C4-2B (cell line): ENCODE measurements at regions not wholly inside any gene's neighbourhood (a gene's known extent, or its start where the extent isn't known, plus 50 kb on each side); places are given as distances from the start of the nearest gene placed in this dataset.

Experiments used
- CTCF ChIP-seq: fragments of 450-650 bp; conservative IDR thresholded peaks from 2 replicates; pipeline ENCODE4 v1.5.1; 2017; ENCODE audit warnings: mild to moderate bottlenecking
- ZFX ChIP-seq: fragments of 450-650 bp; IDR thresholded peaks from 2 replicates; pipeline ENCODE4 v1.6.1; 2017

- TF ChIP-seq CTCF, result no peak
- no peak for TF ChIP-seq ZFX
Observed at GRCh38 chr2:166651080-166651675, 157.1 kb upstream of the SCN7A start.
